ENCODE measurements at regions not wholly inside any gene's neighbourhood (a gene's known extent, or its start where the extent isn't known, plus 50 kb on each side); places are given as distances from the start of the nearest gene placed in this dataset.

DNA sequence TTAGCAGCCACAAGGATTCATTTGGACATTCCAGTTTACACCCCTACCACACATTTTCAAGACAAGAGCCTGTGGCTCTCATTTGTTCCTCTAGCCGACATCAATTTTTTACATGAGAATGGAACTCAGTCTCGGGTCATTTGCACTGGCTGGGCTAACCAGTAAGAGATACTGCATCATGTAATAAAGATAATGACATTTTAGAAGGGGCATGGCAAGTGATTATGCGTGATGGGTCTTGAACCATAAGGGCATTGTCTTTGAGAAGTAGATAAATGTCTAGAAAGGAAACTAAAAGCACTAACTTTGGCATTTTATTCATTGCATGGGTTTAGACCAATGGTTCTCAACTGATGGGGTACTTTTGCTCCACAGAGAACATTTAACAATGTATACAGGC lies 146.0 kb upstream of the GRM7 start:
- no peak overlapping the region for H3K27ac Mint-ChIP-seq
- H3K36me3 Mint-ChIP-seq (ENCODE audit: low read depth) = no peaks in the 10 kb centered on the region
- intact Hi-C loops (cut with micrococcal nuclease) = no loop called here
- H3K9me3 Mint-ChIP-seq = peaks cover 29% of the 10 kb centered on the region
- H3K4me3 Mint-ChIP-seq = no peak overlapping the region
- H3K4me1 Mint-ChIP-seq (ENCODE audit: low read depth) = no peaks in the 10 kb centered on the region
- no peaks in the 10 kb centered on the region for H3K27me3 Mint-ChIP-seq

DNA sequence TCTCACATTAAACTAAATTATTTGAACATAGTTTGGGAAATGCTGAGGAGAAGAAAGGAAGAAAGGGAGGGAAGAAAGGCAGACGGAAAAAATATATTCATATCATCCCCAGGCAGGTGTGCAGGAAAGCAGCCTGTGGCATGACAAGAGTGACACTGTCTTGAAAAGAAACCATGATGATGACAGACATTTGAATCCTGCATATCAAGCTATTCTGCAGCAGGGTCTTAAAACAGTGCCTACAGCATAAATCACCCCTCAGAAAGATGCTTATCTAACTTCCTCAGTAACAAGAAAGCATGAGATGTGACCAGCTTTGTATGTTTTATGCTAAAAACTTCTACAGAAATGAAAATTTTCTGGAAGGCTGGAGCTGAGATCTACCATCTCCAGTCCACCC lies 144.5 kb upstream of the GRM7 start:
- no peaks in the 10 kb centered on the region for H3K36me3 Mint-ChIP-seq (ENCODE audit: low read depth)
- peaks cover 35% of the 10 kb centered on the region for H3K9me3 Mint-ChIP-seq
- no peak overlapping the region for H3K27ac Mint-ChIP-seq
- no peaks in the 10 kb centered on the region for H3K4me1 Mint-ChIP-seq (ENCODE audit: low read depth)
- H3K4me3 Mint-ChIP-seq = no peak overlapping the region
- no peaks in the 10 kb centered on the region for H3K27me3 Mint-ChIP-seq
- intact Hi-C loops (cut with micrococcal nuclease) = no loop called here

DNA sequence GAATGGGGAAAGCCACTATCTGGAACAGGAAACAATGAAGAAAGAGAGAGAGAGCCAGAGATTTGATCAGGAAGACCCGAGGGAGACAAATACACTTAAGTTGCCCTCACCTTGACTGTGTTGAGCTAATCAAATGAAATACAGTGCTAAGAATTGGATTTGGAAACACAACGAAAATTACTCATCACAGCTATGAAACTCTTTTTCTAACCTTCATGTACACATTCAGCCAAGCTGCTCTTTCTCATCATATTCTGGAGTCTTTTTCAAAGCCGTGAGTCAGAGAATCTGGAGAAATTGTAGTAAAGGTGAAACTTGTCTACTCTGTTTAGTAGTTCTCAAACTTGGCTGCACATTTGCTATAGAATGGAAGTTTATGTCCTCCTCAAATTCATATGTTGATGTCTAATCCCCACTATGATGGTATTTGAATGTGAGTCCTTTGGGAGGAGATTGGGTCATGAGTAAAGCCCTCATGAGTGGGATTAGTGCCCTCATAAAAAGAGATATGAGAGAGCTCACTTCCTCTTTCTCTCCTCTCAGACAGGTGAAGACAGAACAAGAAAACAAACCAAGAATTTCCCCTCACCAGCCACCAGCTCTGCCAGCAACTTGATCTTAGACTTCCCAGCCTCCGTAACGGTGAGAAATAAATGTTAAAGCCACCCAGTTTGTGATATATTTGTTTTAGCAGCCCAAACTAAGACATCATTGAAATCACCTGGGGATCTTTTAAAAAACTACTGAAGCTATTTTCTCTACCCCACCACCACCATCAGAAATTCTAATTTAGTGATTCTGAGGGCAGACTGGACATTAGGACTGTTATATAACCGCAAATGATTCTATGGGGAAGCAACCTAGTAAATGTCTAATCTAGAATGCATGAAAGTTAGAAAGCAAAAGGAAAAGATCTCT lies 143.6 kb upstream of the GRM7 start:
- H3K27me3 Mint-ChIP-seq = no peaks in the 10 kb centered on the region
- no peak overlapping the region for H3K27ac Mint-ChIP-seq
- H3K4me3 Mint-ChIP-seq = no peak overlapping the region
- intact Hi-C loops (cut with micrococcal nuclease) = no loop called here
- H3K36me3 Mint-ChIP-seq (ENCODE audit: low read depth) = no peaks in the 10 kb centered on the region
- peaks cover 44% of the 10 kb centered on the region for H3K9me3 Mint-ChIP-seq
- H3K4me1 Mint-ChIP-seq (ENCODE audit: low read depth) = no peaks in the 10 kb centered on the region

DNA sequence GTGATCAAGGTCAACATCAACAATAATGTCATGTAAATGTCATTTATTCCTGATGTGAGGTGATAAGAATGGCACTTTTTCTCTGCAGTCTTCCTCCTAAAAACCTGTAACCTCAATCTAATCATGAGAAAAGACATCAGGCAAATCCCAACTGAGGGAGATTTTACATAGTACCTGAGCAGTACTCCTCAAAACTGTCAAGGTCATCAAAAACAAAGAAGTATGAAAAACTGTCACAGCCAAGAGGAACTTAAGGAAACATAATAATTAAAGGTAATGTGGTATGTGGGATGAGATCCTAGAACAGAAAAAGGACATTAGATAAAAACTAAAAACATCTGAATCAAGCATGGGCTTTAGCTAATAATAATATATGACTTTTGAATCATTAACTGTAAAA lies 140.9 kb upstream of the GRM7 start:
- Mint-ChIP-seq H3K27me3 (no peaks in the 10 kb centered on the region), H3K9me3 (peaks cover 37% of the 10 kb centered on the region), H3K4me3 (no peak overlapping the region), H3K27ac (no peak overlapping the region), H3K4me1 (ENCODE audit: low read depth) (no peaks in the 10 kb centered on the region), H3K36me3 (ENCODE audit: low read depth) (no peaks in the 10 kb centered on the region)
- intact Hi-C loops (cut with micrococcal nuclease) = no loop called here

- H3K27ac Mint-ChIP-seq = no peak overlapping the region
- no peaks in the 10 kb centered on the region for H3K36me3 Mint-ChIP-seq (ENCODE audit: low read depth)
- no peaks in the 10 kb centered on the region for H3K4me1 Mint-ChIP-seq (ENCODE audit: low read depth)
- H3K27me3 Mint-ChIP-seq = no peaks in the 10 kb centered on the region
- no peak overlapping the region for H3K4me3 Mint-ChIP-seq
- intact Hi-C loops (cut with micrococcal nuclease) = no loop called here
- H3K9me3 Mint-ChIP-seq = peaks cover 41% of the 10 kb centered on the region
Observed at GRCh38 chr3:6721491-6721890, 139.4 kb upstream of the GRM7 start.

GRCh38 chr3:6723205-6723604 lies 137.7 kb upstream of the GRM7 start:
- peaks cover 45% of the 10 kb centered on the region for H3K9me3 Mint-ChIP-seq
- H3K36me3 Mint-ChIP-seq (ENCODE audit: low read depth) = no peaks in the 10 kb centered on the region
- no peak overlapping the region for H3K4me3 Mint-ChIP-seq
- no peaks in the 10 kb centered on the region for H3K27me3 Mint-ChIP-seq
- intact Hi-C loops (cut with micrococcal nuclease) = no loop called here
- no peak overlapping the region for H3K27ac Mint-ChIP-seq
- H3K4me1 Mint-ChIP-seq (ENCODE audit: low read depth) = no peaks in the 10 kb centered on the region

GRCh38 chr3:6726811-6727210 lies 134.1 kb upstream of the GRM7 start:
- Mint-ChIP-seq H3K36me3 (ENCODE audit: low read depth) (no peaks in the 10 kb centered on the region), H3K4me3 (no peak overlapping the region), H3K27me3 (no peaks in the 10 kb centered on the region), H3K27ac (no peak overlapping the region), H3K4me1 (ENCODE audit: low read depth) (no peaks in the 10 kb centered on the region), H3K9me3 (peaks cover 42% of the 10 kb centered on the region)
- intact Hi-C loops (cut with micrococcal nuclease) = no loop called here

DNA sequence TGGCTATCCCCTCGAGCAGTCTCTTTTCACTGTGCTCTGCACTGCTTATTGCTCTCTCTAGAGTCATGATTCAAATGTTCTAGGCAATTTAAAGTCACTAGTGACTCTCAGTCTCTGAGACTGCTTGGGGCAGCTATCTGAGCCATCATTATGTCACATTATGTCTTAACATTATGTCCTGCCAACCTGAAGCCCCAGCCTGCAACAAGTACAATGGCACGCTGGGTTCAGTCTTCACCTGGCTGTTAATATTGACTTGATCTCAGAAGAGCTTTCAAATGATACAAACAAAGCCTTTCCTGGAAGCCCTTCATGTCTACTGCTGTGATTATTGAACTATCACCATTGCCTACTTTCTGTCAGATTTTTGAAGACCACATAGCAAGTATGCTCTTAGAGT lies 128.1 kb upstream of the GRM7 start:
- intact Hi-C loops (cut with micrococcal nuclease) = no loop called here
- H3K27me3 Mint-ChIP-seq = no peaks in the 10 kb centered on the region
- no peak overlapping the region for H3K4me3 Mint-ChIP-seq
- H3K27ac Mint-ChIP-seq = no peak overlapping the region
- no peaks in the 10 kb centered on the region for H3K36me3 Mint-ChIP-seq (ENCODE audit: low read depth)
- H3K9me3 Mint-ChIP-seq = peaks cover 22% of the 10 kb centered on the region
- H3K4me1 Mint-ChIP-seq (ENCODE audit: low read depth) = no peaks in the 10 kb centered on the region

- Mint-ChIP-seq H3K4me1 (ENCODE audit: low read depth) (no peaks in the 10 kb centered on the region), H3K4me3 (no peak overlapping the region), H3K27me3 (no peaks in the 10 kb centered on the region), H3K36me3 (ENCODE audit: low read depth) (no peaks in the 10 kb centered on the region), H3K9me3 (peaks cover 22% of the 10 kb centered on the region), H3K27ac (no peak overlapping the region)
- intact Hi-C loops (cut with micrococcal nuclease) = no loop called here
Observed at GRCh38 chr3:6733699-6734394, 127.1 kb upstream of the GRM7 start.

- H3K9me3 Mint-ChIP-seq = peaks cover 20% of the 10 kb centered on the region
- intact Hi-C loops (cut with micrococcal nuclease) = no loop called here
- H3K4me1 Mint-ChIP-seq (ENCODE audit: low read depth) = no peaks in the 10 kb centered on the region
Observed at GRCh38 chr3:6734395-6734746, 126.5 kb upstream of the GRM7 start.

DNA sequence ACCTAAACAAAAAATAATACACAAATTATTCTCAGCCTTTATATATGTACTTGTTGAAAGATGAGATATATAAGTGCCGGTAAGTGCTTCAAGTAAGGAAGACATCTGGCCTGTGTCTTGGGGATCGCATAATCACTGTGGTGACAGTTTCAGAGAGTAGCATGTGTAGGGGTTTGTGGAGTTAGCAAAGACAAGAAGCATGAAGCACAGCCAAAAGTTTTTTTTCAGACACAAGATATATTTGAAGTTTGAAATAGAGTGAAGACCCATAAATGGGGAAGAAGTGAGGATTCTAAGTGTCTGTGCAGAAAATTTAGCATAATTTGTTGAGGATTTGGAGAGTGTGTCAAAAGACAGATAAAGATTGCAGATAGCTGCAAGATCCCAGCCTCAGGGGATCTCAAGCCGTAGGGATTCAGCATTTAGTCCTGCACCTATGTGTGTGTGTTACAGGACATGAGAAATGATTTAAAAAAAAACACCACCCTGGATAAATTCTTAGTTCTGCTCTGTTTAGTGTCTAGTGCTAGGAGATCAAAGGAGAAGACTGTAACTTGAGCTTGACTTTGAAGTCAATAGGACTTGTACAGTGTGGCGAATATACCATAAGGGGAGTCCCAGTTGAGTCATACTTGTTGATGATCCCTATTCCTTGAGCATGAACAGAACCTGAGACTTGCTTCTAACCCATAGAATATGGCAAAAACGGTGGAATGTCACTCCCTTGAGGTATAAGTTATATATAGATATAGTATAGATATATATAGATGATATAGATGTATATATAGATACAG lies 123.9 kb upstream of the GRM7 start:
- H3K9me3 Mint-ChIP-seq = peaks cover 11% of the 10 kb centered on the region
- H3K27me3 Mint-ChIP-seq = no peaks in the 10 kb centered on the region
- intact Hi-C loops (cut with micrococcal nuclease) = no loop called here
- H3K4me3 Mint-ChIP-seq = no peak overlapping the region
- no peak overlapping the region for H3K27ac Mint-ChIP-seq
- no peaks in the 10 kb centered on the region for H3K4me1 Mint-ChIP-seq (ENCODE audit: low read depth)
- H3K36me3 Mint-ChIP-seq (ENCODE audit: low read depth) = no peaks in the 10 kb centered on the region

More at GRCh38 chr3:6734395-6734746, 126.5 kb upstream of the GRM7 start:
- Mint-ChIP-seq H3K36me3 (ENCODE audit: low read depth) (no peaks in the 10 kb centered on the region), H3K27ac (no peak overlapping the region), H3K27me3 (no peaks in the 10 kb centered on the region), H3K4me3 (no peak overlapping the region)

GRCh38 chr3:6737630-6738029 lies 123.3 kb upstream of the GRM7 start:
- Mint-ChIP-seq H3K27me3 (no peaks in the 10 kb centered on the region), H3K4me1 (ENCODE audit: low read depth) (no peaks in the 10 kb centered on the region), H3K4me3 (no peak overlapping the region), H3K36me3 (ENCODE audit: low read depth) (no peaks in the 10 kb centered on the region), H3K9me3 (peaks cover 17% of the 10 kb centered on the region), H3K27ac (no peak overlapping the region)
- intact Hi-C loops (cut with micrococcal nuclease) = no loop called here

DNA sequence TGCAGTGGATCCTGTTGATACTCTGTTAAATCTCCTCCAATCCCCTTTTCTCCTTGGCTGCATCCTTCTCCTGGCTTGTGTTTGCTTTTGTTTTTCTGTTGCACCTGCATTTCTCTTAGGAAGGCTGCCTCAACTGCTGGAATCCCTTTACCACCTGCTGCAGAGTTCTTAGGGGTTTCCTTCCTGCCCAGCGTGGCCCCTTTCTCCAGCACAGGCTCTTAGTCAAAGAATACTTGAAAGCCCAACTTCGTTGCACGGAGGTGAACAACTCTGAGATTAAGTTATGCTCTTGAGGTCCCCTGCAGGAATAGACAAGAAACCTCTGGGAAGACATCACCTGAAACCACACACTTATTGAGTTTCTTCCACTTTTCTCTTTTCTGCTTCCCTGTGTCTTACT lies 121.6 kb upstream of the GRM7 start:
- Mint-ChIP-seq H3K36me3 (ENCODE audit: low read depth) (no peaks in the 10 kb centered on the region), H3K4me1 (ENCODE audit: low read depth) (no peaks in the 10 kb centered on the region), H3K27me3 (no peaks in the 10 kb centered on the region), H3K4me3 (no peak overlapping the region), H3K9me3 (peaks cover 19% of the 10 kb centered on the region), H3K27ac (no peak overlapping the region)
- intact Hi-C loops (cut with micrococcal nuclease) = no loop called here

DNA sequence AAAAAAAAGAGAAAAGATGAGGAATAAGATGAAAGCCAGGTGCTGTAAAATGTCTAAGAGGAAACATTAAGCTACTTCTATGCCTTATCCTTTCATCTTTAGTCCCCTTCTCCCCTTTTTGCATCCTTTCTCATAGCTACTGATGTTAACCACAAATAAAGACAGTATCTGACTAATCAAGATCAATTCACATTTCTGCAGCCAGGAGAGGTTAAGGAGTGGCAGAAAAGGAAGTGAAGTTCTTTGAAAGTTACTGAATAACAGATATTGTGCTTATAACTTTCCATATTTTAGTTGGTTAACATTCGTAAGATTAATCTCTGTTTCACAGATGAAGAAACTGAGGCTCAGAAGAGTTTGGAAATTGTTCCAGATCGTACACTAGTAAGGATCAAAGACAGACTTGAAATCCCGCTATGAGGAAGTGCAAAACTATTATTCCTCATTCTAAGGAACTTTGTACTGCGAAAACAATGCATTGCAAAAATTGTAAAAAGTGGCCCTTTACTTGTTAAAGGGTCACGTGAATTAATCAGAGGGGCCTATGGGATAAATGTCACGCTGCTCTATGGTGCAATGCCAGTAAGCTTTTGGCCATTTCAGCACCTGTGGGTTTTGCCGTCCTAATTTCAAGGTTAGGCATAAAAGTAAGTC lies 117.7 kb upstream of the GRM7 start:
- peaks cover 44% of the 10 kb centered on the region for H3K9me3 Mint-ChIP-seq
- H3K4me3 Mint-ChIP-seq = no peak overlapping the region
- intact Hi-C loops (cut with micrococcal nuclease) = no loop called here
- H3K4me1 Mint-ChIP-seq (ENCODE audit: low read depth) = no peaks in the 10 kb centered on the region
- H3K27me3 Mint-ChIP-seq = no peaks in the 10 kb centered on the region
- no peaks in the 10 kb centered on the region for H3K36me3 Mint-ChIP-seq (ENCODE audit: low read depth)
- H3K27ac Mint-ChIP-seq = no peak overlapping the region
